SK-N-MC (cell line): ENCODE measurements at regions not wholly inside any gene's neighbourhood (a gene's known extent, or its start where the extent isn't known, plus 50 kb on each side); places are given as distances from the start of the nearest gene placed in this dataset.

Source experiments
- EZH2 ChIP-seq: fragments of 200-600 bp; sonication (generic); IDR thresholded peaks from one replicate; pipeline ENCODE4 v1.6.1; 2017; ENCODE audit warnings: antibody characterized with exemption
- POLR2AphosphoS5 ChIP-seq: IDR thresholded peaks from 2 replicates; pipeline ENCODE4 v1.6.1; 2012; ENCODE audit warnings: mild to moderate bottlenecking, low read depth, low read length, borderline replicate concordance

GRCh38 chr2:51920509-51920908, 888.6 kb upstream of the NRXN1 start:
- TF ChIP-seq POLR2AphosphoS5 (no peak), EZH2 (no peak)
